Esophagus muscularis mucosa (tissue), 4 donors: ENCODE measurements at regions not wholly inside any gene's neighbourhood (a gene's known extent, or its start where the extent isn't known, plus 50 kb on each side); places are given as distances from the start of the nearest gene placed in this dataset.

Experiments
- DNase-seq: peaks from one replicate; pipeline ENCODE4 v3.0.0-alpha.2; 2017; ENCODE audit errors: extremely low spot score
- H3K27ac ChIP-seq, 4 donors: fragments of 200-600 bp; sonication (generic); replicated peaks in 1 of 4; 1 replicate in 3 of 4; 2 replicates in 1 of 4; pipeline ENCODE4 v1.5.1; 2016 to 2019; ENCODE audit warnings: mild to moderate bottlenecking in 1 of 4
- H3K27me3 ChIP-seq, 4 donors: fragments of 200-600 bp; sonication (generic); one replicate each; pipeline versions ENCODE4 v1.5.1 to v1.6.0; 2016 to 2019
- H3K36me3 ChIP-seq, 4 donors: fragments of 200-600 bp; sonication (generic); one replicate each; pipeline ENCODE4 v1.5.1; 2016 to 2019
- H3K4me1 ChIP-seq, 4 donors: fragments of 200-600 bp; sonication (generic); one replicate each; pipeline ENCODE4 v1.5.1; 2016 to 2019
- H3K4me3 ChIP-seq, 4 donors: fragments of 200-600 bp; sonication (generic); 1 replicate in 2 of 4; 2 replicates in 2 of 4; pipeline ENCODE4 v1.5.1; 2016 to 2019; ENCODE audit warnings: mild to moderate bottlenecking in 4 of 4, moderate library complexity in 1 of 4
- H3K9me3 ChIP-seq, 4 donors: fragments of 200-600 bp; sonication (generic); 1 replicate in 3 of 4; 2 replicates in 1 of 4; pipeline ENCODE4 v1.5.1; 2016 to 2019
- EP300 ChIP-seq: sonication (generic); formaldehyde crosslinking; IDR thresholded peaks from one replicate; pipeline ENCODE4 v1.6.1; 2017; ENCODE audit warnings: antibody characterized with exemption
- POLR2A ChIP-seq: fragments of 450-650 bp; IDR thresholded peaks from one replicate; pipeline ENCODE4 v1.6.1; 2017; ENCODE audit warnings: antibody characterized with exemption, moderate library complexity, mild to moderate bottlenecking, low read depth
- POLR2AphosphoS5 ChIP-seq, 2 donors: sonication (generic); formaldehyde crosslinking; IDR thresholded peaks; one replicate each; pipeline ENCODE4 v1.6.1; 2017; ENCODE audit warnings: antibody characterized with exemption in 2 of 2
- WGBS: methylation state at CpG from one replicate; pipeline ENCODE4 v1.1.5; 2018; 5-methylcytosine and 5-hydroxymethylcytosine counted together
- intact Hi-C: fragments of 100-400 bp; cut with DNase I; formaldehyde crosslinking; loops from one replicate; pipeline ENCODE4 v1.15.1; 2023
- TF ChIP-seq, protein P1 (sequence below), 3 experiments: fragments of 200-600 bp in 2 of 3; fragments of 450-650 bp in 1 of 3; sonication (generic) in 2 of 3; IDR thresholded peaks; one replicate each; pipeline ENCODE4 v1.5.1; 2017 to 2019; ENCODE audit warnings: antibody characterized with exemption in 3 of 3, mild to moderate bottlenecking in 2 of 3, moderate library complexity in 1 of 3

DNA sequence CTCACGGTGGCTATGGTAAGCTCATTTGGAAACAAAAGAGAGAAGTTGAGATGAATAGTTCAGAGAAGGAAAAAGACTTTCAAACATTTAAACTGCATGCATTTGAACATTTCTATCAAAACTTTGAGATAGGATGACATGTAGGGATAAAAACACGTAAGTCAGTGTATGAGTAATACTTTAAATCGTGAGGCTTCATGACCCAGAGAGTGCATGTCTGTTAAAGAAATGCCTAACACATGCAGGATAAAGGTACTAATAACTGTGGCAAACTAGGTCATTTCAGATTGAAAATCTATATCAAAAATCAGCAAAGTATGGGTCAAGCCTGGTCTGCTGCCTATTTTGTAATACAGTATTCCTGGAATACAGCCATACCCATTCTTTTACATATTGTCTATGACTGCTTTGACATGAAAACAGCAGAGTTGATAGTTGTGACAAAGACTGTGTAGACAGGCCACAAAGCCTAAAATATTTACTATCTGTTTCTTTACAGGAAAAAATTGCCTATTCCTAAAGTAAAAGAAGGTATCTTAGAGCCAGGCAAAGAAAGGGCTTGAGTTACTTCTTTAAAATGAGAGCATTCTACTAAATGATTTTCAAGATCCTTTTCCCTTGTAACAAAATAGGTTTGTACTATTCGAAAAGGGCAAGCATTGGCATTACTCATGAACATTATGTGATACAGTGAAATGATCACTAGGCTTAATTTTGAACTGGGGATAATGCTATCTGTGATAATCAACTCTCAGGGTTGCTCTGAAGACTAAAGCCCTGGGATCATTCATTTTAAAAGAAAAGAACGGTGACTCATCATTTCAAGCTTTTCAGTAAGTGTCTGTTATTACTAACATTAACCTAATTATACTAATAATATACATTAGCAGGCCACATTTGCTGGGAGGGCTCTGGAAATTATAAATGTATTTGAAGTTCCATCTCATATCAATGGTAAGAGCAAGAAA lies 185.9 kb downstream of the CRPPA start:
- 86% methylated on average over 5 of the region's 5 CpGs for WGBS
- Histone ChIP-seq H3K9me3 (peaks cover 0 to 9% (median 8%) of the 10 kb centered on the region in 4 donors), H3K4me3 (no peak overlapping the region), H3K4me1 (no peaks in the 10 kb centered on the region), H3K36me3 (no peaks in the 10 kb centered on the region), H3K27ac (no peak overlapping the region), H3K27me3 (no peaks in the 10 kb centered on the region)
- DNase-seq, result no peak
- TF ChIP-seq, protein P1, sequence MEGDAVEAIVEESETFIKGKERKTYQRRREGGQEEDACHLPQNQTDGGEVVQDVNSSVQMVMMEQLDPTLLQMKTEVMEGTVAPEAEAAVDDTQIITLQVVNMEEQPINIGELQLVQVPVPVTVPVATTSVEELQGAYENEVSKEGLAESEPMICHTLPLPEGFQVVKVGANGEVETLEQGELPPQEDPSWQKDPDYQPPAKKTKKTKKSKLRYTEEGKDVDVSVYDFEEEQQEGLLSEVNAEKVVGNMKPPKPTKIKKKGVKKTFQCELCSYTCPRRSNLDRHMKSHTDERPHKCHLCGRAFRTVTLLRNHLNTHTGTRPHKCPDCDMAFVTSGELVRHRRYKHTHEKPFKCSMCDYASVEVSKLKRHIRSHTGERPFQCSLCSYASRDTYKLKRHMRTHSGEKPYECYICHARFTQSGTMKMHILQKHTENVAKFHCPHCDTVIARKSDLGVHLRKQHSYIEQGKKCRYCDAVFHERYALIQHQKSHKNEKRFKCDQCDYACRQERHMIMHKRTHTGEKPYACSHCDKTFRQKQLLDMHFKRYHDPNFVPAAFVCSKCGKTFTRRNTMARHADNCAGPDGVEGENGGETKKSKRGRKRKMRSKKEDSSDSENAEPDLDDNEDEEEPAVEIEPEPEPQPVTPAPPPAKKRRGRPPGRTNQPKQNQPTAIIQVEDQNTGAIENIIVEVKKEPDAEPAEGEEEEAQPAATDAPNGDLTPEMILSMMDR (IDR thresholded peaks at IDR 0.05), result no peak
- TF ChIP-seq POLR2AphosphoS5 (IDR thresholded peaks at IDR 0.05), result no peak
- TF ChIP-seq POLR2A, result no peak
- no peak for TF ChIP-seq EP300
- intact Hi-C loops, result no loop called here

GRCh38 chr7:16234493-16235146 lies 186.7 kb downstream of the CRPPA start:
- Histone ChIP-seq H3K27me3 (no peaks in the 10 kb centered on the region), H3K4me3 (no peak overlapping the region), H3K27ac (no peak overlapping the region), H3K4me1 (no peaks in the 10 kb centered on the region), H3K9me3 (peaks cover 0 to 17% (median 15%) of the 10 kb centered on the region in 4 donors), H3K36me3 (no peaks in the 10 kb centered on the region)
- TF ChIP-seq, protein P1 (IDR thresholded peaks at IDR 0.05), result no peak
- no peak for TF ChIP-seq POLR2A
- TF ChIP-seq POLR2AphosphoS5 (IDR thresholded peaks at IDR 0.05), result no peak
- no peak for TF ChIP-seq EP300
- DNase-seq, result no peak
- 60% methylated on average over 2 of the region's 2 CpGs for WGBS
- intact Hi-C loops, result no loop called here

DNA sequence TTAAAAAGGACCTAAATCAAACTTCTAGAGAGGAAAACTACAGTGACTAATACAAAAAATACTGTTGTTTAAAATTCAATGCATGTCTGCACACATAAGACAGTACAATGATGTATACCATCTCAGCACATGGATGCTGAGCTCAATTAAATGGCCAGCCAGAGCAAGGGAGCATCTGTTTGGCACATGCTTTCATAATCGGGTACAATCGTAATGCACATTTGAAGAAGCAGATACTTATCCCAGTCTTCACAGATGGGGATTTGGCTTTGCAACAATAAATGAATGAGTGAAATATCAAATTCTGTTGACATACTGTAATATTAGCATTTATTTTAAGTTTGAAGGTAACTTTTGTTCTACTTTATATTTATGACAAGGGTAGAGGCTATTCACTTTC lies 187.8 kb downstream of the CRPPA start:
- Histone ChIP-seq H3K4me3 (no peak overlapping the region), H3K9me3 (peaks cover 0 to 22% (median 19%) of the 10 kb centered on the region in 4 donors), H3K27ac (no peak overlapping the region), H3K4me1 (no peaks in the 10 kb centered on the region), H3K36me3 (no peaks in the 10 kb centered on the region), H3K27me3 (no peaks in the 10 kb centered on the region)
- DNase-seq, result no peak
- TF ChIP-seq POLR2AphosphoS5 (IDR thresholded peaks at IDR 0.05), result no peak
- TF ChIP-seq EP300, result no peak
- TF ChIP-seq POLR2A, result no peak
- TF ChIP-seq, protein P1 (IDR thresholded peaks at IDR 0.05), result no peak
- intact Hi-C loops, result no loop called here
- WGBS, result 79% methylated on average over 2 of the region's 2 CpGs

- no peaks in the 10 kb centered on the region for H3K27me3 ChIP-seq
- no peak overlapping the region for H3K4me3 ChIP-seq
- peaks cover 0 to 22% (median 19%) of the 10 kb centered on the region in 4 donors for H3K9me3 ChIP-seq
- TF ChIP-seq POLR2A (no peak), EP300 (no peak), POLR2AphosphoS5 (IDR thresholded peaks at IDR 0.05) (no peak)
- TF ChIP-seq, protein P1 (IDR thresholded peaks at IDR 0.05), result no peak
- no peak overlapping the region for H3K27ac ChIP-seq
- no peak for DNase-seq
- no peaks in the 10 kb centered on the region for H3K36me3 ChIP-seq
- intact Hi-C loops, result no loop called here
- H3K4me1 ChIP-seq, result no peaks in the 10 kb centered on the region
- 89% methylated on average over 1 of the region's 1 CpG for WGBS
These were observed 189.1 kb downstream of the CRPPA start for GRCh38 chr7:16232273-16232672.
